Nucleus accumbens (tissue), 56 donors: ENCODE measurements at regions not wholly inside any gene's neighbourhood (a gene's known extent, or its start where the extent isn't known, plus 50 kb on each side); places are given as distances from the start of the nearest gene placed in this dataset.
"Not testable (repeated sequence)": the region's sequence is repeated elsewhere in the genome, so short reads cannot be mapped to it uniquely, and the experiment has no call there.

Experiments used
- DNase-seq, 56 donors: peaks; one replicate each; lab custom pipeline; 2025; lab: John Stamatoyannopoulos, UW

- not testable (repeated sequence) for DNase-seq
These were observed 89.3 kb upstream of the SLC1A4 start for GRCh38 chr2:64899876-64900275.

- DNase-seq: peak in 2 of 56 donors; percentile 2 to 17
These were observed 84.5 kb upstream of the SLC1A4 start for GRCh38 chr2:64904413-64905329.

- no peak for DNase-seq
These were observed 83.7 kb upstream of the SLC1A4 start for GRCh38 chr2:64905338-64906024.

DNA sequence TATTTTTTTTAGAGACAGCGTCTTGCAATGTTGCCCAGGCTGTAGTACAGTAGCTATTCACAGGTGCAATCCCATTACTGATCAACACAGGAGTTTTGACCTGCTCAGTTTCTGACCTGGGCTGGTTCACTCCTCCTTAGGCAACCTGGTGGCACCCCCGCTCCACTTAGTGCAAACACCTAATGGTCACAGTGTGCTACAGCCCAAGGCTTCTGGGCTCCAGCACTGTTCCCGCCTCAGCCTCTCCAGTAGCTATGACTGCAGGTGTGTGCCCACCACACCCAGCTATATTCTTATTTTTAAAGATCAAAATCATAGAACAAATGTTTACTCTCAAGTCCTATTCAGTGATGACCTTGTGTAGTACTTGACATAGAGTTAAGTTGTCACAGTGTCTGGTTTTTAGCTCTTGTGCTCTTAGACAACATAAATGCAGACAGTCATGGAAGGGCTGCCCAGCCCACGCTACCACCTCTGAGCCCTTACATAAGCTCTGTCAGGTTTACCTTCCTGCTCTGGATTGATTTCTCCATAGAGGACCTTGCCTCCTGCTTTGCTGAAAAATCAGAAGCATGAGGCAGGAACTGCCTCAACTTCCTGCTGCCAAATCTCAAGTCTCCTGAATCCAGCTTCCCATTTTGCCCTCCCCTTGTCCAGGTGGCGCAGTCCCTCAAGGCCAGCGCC is 82.2 kb upstream of the SLC1A4 start:
- DNase-seq: no peak

DNA sequence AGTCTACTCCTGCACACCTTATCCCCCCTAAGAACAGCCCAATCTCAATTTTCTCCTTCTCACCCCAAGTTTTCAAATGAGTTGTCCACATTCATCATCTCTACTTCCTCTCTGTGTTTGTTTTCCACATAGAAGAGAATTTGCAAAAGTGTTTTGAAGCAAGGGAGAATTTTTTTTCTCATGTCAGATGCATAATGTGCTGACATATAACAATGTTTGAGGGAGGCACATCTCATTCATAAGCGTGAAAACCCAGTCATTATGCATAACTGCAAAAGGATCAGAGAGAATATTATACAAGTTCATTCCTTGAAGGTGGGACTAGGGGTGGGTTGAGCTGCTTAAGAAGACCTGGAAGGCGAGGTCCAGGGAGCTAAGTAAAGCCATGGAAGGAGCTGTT is 80.8 kb upstream of the SLC1A4 start:
- DNase-seq: no peak

GRCh38 chr2:64910523-64910922 is 78.7 kb upstream of the SLC1A4 start:
- no peak for DNase-seq

DNA sequence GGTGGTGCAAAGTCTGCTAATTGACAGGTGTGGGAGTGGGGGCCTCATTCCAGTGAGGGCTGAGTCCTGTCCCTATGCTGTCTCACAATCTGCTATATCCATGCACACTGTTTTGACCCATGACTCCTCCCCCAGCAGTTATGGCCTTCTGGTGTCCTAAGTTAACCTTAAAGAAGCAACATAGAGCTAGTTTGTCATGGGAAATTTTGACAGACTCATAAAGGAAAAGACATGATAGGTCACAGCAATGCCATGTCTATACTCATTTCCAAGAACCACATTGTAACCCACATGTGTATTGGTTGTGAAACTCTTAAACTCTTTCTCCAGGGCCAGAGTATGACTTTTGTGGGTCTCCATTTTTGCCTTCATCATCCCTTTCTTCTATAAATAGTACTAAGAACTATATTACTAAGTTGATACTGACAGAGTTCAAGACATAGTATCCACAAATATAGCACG is 78.2 kb upstream of the SLC1A4 start:
- DNase-seq: no peak

DNA sequence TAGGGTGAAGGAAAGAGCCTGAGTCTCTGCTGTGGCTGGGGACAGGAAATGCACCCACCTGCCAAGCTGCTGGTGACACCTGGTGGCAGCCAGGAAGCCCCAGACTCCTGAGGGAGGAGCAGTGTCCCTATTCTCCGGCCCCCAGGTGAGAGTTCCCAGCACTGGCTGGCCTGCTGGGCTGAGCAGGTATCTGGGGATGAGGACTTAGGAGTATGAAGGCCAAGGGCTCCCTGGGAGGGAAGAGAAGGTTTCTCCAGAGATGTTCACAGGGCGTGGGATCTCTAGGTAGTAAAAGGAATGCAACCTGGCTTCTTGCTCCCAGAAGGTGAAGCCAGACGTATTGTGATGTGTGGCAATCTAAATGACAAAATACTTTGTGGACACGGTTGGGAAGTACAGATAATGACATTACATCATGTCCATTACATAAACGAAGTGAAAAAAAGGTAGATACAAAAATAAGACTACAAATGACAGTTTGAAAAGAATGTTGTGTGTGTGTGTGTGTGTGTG is 75.8 kb upstream of the SLC1A4 start:
- DNase-seq: no peak

GRCh38 chr2:64914247-64914646 is 75.0 kb upstream of the SLC1A4 start:
- DNase-seq: no peak

DNA sequence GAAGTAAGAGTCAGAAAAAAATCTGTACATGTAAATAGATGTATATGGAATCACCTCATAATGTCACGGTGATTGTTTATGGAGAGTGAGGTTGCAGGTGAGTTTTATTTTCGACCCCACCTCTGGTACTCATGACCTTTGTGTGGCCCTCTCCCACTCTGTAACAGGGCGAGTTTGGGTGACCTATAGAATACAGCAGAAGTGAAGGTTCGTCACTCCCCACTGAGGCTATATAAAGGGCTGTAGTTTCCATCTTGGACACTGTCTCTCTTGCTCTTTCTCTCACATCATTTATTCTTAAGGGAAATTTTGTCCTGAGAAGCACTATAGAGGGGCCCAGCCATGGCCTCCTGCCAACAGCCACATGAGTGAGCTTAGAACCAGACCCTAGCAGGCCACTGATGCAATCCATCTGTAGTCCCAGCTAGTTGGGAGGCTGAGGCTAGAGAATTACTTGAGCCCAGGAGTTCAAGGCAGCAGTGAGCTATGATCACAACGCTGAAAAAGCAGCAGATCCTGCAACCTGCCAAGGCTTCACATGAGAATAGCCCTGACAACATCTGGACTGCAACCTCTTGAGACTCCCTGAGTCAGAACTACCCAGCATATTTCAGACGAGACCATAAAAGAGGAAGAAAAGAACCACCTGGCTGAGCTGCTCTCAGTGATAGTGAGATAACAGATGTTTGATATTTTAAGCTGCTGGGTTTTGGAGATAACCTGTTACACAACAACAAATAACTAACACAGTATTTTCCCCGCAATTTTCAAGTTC is 74.3 kb upstream of the SLC1A4 start:
- no peak for DNase-seq

DNA sequence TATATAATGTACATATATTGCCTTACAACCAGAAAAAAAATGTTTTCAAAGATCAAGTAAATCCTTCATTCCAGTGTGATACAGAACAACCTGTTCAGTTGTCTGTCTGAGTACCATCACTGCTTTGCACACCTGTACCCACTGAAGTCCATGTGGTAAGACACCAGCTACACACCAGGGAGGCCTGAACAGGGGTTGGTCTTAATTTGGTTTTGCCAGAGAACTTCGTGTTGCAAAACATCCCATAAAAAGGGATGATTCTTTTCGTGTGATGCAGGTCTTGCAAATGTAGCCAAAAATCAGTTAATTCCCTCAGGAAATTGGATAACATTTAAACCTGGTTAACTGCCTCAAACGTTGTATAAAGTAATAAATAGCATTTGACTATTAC is 73.7 kb upstream of the SLC1A4 start:
- no peak for DNase-seq

GRCh38 chr2:64918220-64918886 is 70.8 kb upstream of the SLC1A4 start:
- no peak for DNase-seq

DNA sequence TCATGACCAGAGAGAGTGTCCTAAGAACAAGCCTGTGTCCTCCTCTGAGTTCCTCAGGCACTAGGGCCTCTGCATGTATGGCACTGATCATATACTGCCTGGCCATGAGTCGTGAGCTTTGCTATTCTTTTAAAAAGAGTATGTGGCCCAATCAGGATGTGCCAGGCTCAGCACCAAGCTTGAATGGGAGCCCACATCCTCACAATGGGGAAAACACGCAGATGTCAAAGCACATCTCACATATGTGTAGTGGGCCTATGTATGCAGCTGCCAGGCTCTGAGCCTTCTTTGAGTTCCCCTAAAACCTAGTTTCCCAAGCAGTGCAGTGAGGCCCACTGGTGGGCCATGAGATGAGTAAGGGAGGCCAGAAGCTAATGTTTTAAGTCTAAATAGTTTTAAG is 69.9 kb upstream of the SLC1A4 start:
- DNase-seq: no peak

GRCh38 chr2:64922482-64923384 is 66.5 kb upstream of the SLC1A4 start:
- peak in 21 of 56 donors; percentile 8 to 58 (median 29) for DNase-seq

DNA sequence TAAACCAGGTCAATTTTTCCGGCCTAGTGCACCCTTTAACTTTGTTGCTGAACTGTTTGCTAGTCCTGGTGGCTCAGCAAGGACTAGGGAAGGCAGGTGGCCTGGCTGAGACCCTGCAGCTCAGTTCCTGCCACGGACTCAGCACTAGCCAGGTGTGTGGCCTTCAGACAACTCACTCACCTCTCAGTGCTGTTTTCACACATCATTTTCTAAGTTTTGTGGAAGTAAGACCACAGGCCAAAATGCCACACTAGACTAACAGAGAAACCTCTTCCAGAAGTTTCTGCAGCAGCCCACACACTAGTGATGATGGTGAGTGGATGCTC is 65.9 kb upstream of the SLC1A4 start:
- DNase-seq: peak in 3 of 56 donors; percentile 20 to 30 (median 28)

DNA sequence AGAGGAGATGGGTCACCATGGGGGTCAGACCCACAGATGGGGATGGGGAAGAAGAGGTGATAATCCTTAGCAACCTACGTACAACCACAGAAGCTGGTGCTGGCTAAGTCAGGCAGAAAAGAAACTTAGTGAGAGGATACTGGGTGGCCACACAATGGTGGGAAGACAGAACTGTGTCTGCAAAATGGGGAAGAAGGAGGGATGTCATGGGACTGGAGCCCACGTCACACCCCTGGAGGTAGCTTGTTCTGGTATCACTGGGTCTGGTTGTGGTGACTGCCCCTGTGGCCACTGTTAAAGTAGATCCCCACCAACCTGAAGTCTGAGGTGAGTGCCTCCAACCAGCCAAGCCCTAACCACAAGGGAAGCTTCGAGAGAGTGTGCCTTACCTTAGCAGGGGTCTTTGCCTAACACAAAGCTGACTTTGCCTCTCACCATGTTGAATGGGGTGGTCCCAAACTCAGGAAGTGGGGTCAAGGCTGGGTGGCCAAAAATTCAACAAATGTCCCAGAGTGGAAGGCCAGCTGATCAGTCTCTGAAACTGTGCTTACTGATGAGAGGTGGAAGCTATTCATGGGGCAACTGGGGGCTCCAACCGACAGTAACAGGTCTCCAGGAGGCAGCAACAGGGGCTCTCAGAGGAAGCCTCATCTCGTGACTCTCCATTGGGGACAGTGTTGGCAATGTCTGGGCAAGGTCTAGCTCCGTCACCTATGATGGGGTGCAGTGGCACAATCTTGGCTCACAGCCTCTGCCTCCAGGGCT is 64.8 kb upstream of the SLC1A4 start:
- no peak for DNase-seq

DNA sequence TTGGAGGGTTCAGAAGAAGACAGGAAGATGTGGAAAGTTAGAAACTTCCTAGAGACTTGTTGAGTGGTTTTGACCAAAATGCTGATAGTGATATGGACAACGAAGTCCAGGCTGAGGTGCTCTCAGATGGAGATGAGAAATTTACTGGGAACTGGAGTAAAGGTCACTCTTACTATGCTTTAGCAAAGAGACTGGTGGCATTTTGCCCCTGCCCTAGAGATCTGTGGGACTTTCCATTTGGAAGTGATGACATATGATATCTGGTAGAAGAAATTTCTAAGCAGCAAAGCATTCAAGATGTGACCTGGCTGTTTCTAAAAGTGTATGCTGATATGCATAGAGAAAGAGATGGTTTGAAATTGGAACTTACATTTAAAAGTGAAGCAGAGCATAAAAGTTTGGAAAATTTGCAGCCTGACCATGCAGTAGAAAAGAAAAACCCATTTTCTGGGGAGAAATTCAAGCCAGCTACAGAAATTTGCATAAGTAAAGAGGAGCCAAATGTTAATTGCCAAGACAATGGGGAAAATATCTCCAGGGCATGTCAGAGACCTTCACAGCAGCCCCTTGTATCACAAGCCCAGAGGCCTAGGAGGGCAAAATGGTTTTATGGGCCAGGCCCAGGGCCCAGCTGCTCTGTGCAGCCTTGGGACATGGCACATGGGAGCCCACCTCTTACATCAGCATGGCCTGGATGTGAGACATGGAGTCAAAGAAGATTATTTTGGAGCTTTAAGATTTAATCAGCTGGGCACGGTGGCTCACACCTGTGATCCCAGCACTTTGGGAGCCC is 63.1 kb upstream of the SLC1A4 start:
- DNase-seq: not testable (repeated sequence)
